ENCODE measurements at regions not wholly inside any gene's neighbourhood (a gene's known extent, or its start where the extent isn't known, plus 50 kb on each side); places are given as distances from the start of the nearest gene placed in this dataset.

DNA sequence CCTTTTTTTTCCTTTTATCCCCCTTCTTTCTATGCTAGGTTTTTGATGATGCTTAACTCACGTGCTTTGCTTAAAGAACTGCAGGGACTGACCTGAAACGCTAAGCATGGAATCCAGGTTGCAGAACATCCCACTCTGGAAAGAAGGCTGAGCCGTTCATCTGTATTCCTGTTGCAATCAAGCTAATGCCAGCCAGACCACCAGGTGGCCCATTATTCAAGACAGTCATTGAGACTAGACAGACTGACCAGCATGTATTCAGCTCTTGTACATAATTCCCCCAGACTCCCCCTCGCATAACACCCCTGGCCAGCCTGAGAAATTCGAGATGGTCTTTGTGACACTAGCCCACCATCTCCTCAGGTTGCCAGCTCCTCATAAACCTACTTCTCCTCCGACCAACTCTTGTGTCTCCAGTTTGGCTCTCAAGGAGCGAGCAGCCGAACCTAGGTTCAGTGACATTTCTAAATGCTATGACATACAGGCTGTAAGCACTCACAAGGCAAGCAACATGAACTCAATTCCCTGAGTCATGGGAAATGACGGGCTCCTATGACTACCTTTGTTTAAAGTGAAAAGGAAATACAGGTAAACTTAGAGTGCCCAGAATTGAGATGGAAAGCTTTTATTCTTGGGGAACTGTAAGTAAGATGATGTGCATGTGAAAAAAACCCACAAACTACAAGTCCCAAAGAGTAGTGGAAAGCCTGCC, 309.3 kb upstream of the CDYL start:
- TF ChIP-seq, protein P1, sequence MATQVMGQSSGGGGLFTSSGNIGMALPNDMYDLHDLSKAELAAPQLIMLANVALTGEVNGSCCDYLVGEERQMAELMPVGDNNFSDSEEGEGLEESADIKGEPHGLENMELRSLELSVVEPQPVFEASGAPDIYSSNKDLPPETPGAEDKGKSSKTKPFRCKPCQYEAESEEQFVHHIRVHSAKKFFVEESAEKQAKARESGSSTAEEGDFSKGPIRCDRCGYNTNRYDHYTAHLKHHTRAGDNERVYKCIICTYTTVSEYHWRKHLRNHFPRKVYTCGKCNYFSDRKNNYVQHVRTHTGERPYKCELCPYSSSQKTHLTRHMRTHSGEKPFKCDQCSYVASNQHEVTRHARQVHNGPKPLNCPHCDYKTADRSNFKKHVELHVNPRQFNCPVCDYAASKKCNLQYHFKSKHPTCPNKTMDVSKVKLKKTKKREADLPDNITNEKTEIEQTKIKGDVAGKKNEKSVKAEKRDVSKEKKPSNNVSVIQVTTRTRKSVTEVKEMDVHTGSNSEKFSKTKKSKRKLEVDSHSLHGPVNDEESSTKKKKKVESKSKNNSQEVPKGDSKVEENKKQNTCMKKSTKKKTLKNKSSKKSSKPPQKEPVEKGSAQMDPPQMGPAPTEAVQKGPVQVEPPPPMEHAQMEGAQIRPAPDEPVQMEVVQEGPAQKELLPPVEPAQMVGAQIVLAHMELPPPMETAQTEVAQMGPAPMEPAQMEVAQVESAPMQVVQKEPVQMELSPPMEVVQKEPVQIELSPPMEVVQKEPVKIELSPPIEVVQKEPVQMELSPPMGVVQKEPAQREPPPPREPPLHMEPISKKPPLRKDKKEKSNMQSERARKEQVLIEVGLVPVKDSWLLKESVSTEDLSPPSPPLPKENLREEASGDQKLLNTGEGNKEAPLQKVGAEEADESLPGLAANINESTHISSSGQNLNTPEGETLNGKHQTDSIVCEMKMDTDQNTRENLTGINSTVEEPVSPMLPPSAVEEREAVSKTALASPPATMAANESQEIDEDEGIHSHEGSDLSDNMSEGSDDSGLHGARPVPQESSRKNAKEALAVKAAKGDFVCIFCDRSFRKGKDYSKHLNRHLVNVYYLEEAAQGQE (IDR thresholded peaks at IDR 0.05; ENCODE audit: insufficient read depth in 1 of 2, low read depth in 2 of 2, low read length in 2 of 2): no peak
- TF ChIP-seq TAF1 (IDR thresholded peaks at IDR 0.05; ENCODE audit: borderline replicate concordance, insufficient read depth, low read length) (no peak), POLR2AphosphoS5 (IDR thresholded peaks at IDR 0.05; ENCODE audit: low read depth, low read length) (no peak), FOXP2 (optimal IDR thresholded peaks at IDR 0.05; ENCODE audit: borderline replicate concordance, extremely low read depth, extremely low read length, insufficient read depth) (no peak), SIN3A (IDR thresholded peaks at IDR 0.05; ENCODE audit: borderline replicate concordance, insufficient read depth, low read length) (no peak)

All from PFSK-1 (cell line).